WERI-Rb-1 (cell line): ENCODE measurements at regions not wholly inside any gene's neighbourhood (a gene's known extent, or its start where the extent isn't known, plus 50 kb on each side); places are given as distances from the start of the nearest gene placed in this dataset.

Source experiments
- DNase-seq: peaks from one replicate; pipeline ENCODE4 v3.0.0-alpha.2; 2020
- H3K27ac ChIP-seq: fragments of 250-450 bp; sonication (Bioruptor Pico); 2 replicates; pipeline ENCODE4 v1.5.1; 2020; ENCODE audit warnings: mild to moderate bottlenecking, moderate library complexity
- H3K27me3 ChIP-seq: fragments of 250-450 bp; sonication (Bioruptor Pico); 2 replicates; pipeline ENCODE4 v1.5.1; 2021; ENCODE audit warnings: mild to moderate bottlenecking, low read depth, moderate library complexity; ENCODE audit not compliant: insufficient read depth, severe bottlenecking
- H3K36me3 ChIP-seq: fragments of 250-450 bp; sonication (Bioruptor Pico); 2 replicates; pipeline ENCODE4 v1.5.1; 2020; ENCODE audit warnings: mild to moderate bottlenecking, moderate library complexity
- H3K4me3 ChIP-seq: 2 replicates; pipeline ENCODE4 v1.5.1; 2011; ENCODE audit warnings: low read depth, mild to moderate bottlenecking, control low read depth, low read length
- H3K9me3 ChIP-seq: fragments of 250-450 bp; sonication (Bioruptor Pico); 2 replicates; pipeline ENCODE4 v1.5.1; 2021; ENCODE audit warnings: mild to moderate bottlenecking, moderate library complexity; ENCODE audit not compliant: severe bottlenecking
- TF ChIP-seq, protein P1 (sequence below): IDR thresholded peaks from 2 replicates; pipeline ENCODE4 v1.5.1; 2011; ENCODE audit warnings: low read depth, mild to moderate bottlenecking, control low read depth, inconsistent platforms, low read length

DNA sequence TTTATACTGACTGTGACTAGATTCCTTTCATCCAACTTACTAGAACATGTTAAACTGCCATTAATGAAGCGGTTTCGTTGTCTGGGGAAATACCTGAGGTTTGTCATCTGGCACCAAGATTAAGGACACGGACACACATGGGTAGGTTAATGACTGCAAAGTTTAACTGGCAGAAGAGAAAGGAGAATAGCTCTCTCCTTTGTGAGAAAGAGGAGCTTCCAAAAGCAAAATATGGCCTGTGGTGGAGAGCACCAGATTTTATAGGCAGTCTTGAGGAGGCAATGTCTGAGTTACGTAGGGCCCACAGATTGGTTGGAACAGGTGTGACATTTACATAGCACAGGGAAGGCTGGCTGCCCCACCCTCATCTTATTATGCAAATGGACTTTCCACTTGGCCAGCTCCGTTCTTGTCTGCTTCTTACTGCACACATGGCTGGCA, 1193.0 kb upstream of the CELF2 start:
- H3K9me3 ChIP-seq, result no peaks in the 10 kb centered on the region
- DNase-seq, result no peak
- TF ChIP-seq, protein P1, sequence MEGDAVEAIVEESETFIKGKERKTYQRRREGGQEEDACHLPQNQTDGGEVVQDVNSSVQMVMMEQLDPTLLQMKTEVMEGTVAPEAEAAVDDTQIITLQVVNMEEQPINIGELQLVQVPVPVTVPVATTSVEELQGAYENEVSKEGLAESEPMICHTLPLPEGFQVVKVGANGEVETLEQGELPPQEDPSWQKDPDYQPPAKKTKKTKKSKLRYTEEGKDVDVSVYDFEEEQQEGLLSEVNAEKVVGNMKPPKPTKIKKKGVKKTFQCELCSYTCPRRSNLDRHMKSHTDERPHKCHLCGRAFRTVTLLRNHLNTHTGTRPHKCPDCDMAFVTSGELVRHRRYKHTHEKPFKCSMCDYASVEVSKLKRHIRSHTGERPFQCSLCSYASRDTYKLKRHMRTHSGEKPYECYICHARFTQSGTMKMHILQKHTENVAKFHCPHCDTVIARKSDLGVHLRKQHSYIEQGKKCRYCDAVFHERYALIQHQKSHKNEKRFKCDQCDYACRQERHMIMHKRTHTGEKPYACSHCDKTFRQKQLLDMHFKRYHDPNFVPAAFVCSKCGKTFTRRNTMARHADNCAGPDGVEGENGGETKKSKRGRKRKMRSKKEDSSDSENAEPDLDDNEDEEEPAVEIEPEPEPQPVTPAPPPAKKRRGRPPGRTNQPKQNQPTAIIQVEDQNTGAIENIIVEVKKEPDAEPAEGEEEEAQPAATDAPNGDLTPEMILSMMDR, result no peak
- H3K27ac ChIP-seq, result no peak overlapping the region
- no peaks in the 10 kb centered on the region for H3K27me3 ChIP-seq
- no peak overlapping the region for H3K4me3 ChIP-seq
- H3K36me3 ChIP-seq, result no peaks in the 10 kb centered on the region

DNA sequence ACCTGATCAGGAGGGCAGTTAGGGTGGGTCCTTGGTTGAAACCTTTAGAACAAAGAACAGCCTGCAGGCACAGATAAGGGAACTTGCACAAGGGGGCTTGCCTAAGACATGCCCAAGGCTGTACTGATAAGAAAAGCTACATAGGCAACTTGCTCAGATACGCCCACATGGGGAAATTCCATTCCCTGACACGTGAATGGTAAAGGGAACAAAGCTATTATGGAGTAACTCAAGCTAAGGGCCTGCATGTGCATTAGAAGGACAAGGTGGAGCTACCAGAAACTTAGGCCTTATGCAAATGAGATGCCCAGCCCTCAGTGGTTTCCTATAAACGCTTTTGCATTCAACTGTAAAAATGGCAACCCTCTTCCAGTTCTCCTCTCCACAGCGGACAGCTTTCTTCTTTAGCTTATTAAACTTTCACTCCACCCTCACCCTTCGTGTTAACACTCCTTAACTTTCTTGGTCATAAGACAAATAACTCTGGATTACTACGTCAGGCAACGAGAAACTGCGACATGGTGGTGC, 1192.1 kb upstream of the CELF2 start:
- Histone ChIP-seq H3K4me3 (no peak overlapping the region), H3K27ac (no peak overlapping the region), H3K27me3 (no peaks in the 10 kb centered on the region), H3K36me3 (no peaks in the 10 kb centered on the region), H3K9me3 (no peaks in the 10 kb centered on the region)
- DNase-seq, result no peak
- TF ChIP-seq, protein P1, result no peak

DNA sequence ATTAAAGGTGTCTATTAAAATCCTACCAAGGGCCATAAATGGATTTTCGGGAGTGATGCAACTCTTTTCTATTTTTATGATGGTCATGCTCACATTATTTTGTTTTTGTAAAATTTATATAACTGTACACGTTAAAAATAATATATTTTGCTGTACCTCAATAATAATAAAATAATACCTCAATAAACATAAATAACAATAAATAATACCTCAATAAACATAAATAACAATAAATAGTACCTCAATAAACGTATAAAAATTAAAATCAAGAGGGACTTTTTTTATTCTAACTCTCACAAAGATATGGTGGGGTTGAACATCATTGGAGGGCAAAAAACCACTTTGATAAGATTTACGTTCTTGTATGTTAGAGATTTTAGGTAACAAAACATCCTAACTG, 1189.6 kb upstream of the CELF2 start:
- H3K4me3 ChIP-seq, result no peak overlapping the region
- TF ChIP-seq, protein P1, result no peak
- no peaks in the 10 kb centered on the region for H3K36me3 ChIP-seq
- H3K27ac ChIP-seq, result no peak overlapping the region
- H3K27me3 ChIP-seq, result no peaks in the 10 kb centered on the region
- no peak for DNase-seq
- no peaks in the 10 kb centered on the region for H3K9me3 ChIP-seq

DNA sequence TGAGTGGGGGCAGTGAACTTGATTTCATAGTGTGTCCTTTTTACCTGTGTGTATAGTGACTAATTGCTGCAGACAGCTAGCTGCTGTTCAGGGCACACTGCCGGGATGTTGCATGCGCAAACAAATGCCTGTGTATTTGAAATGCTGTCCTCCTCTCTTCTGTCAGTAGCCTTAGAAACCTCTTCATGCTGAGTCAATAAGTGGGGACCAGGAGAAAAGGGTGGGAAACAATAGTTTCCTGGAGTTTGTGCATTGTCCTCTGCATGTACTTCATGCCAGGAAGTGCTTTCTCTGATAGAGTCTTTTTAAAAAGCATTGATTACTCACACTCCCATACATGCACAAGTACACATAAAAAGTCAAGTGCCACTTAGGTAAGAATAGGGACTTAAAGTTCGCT, 1183.7 kb upstream of the CELF2 start:
- TF ChIP-seq, protein P1, result no peak
- no peak for DNase-seq
- Histone ChIP-seq H3K27ac (no peak overlapping the region), H3K9me3 (no peaks in the 10 kb centered on the region), H3K36me3 (no peaks in the 10 kb centered on the region), H3K27me3 (no peaks in the 10 kb centered on the region), H3K4me3 (no peak overlapping the region)

DNA sequence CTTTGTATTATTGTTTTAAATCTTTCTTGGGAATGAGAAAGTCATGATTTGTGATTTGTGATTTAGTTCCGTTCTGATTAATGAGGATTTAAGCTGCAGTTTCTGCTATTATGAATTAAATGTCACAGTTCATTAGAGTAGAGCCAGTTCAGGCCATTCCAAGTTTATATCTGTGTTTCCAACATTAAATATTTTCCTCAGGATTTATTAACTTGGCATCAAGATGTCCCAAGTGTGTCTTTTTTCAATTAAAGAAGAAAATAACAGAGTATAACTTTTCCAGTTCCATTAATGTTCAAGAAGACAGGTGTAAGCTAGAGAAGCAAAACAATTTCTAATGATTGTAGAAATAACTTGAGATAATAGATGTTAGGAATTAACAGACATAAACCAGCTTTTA, 1183.2 kb upstream of the CELF2 start:
- Histone ChIP-seq H3K4me3 (no peak overlapping the region), H3K27ac (no peak overlapping the region), H3K27me3 (no peaks in the 10 kb centered on the region), H3K9me3 (no peaks in the 10 kb centered on the region), H3K36me3 (no peaks in the 10 kb centered on the region)
- no peak for DNase-seq
- TF ChIP-seq, protein P1, result no peak

DNA sequence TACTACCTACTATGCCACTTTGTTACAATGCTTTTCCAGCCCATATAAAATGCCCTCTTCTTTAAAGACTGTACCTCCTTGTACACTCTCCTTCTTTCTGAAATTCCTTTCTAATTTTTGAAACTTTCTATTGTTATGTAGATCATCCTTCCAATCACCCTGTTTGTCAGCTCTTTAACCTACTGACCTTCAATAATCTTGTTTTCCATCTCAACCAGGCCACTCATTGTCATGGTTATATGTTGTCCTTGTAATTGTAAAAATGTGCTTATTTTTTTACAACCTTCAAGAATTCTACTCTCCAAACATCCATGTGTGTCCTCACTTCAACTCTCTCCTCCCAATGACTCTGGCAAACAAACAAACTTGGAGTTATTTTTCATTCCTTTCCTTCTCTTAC, 1172.6 kb upstream of the CELF2 start:
- H3K36me3 ChIP-seq, result no peaks in the 10 kb centered on the region
- DNase-seq, result no peak
- H3K27me3 ChIP-seq, result no peaks in the 10 kb centered on the region
- H3K4me3 ChIP-seq, result no peak overlapping the region
- TF ChIP-seq, protein P1, result no peak
- H3K27ac ChIP-seq, result no peak overlapping the region
- no peaks in the 10 kb centered on the region for H3K9me3 ChIP-seq
